Heart right ventricle (tissue), 16 donors: ENCODE measurements at regions not wholly inside any gene's neighbourhood (a gene's known extent, or its start where the extent isn't known, plus 50 kb on each side); places are given as distances from the start of the nearest gene placed in this dataset.

Experiments
- ATAC-seq, 8 donors: fragments of 200-7000 bp; cut with Tn5 transposase; one replicate each; pipeline ENCODE4 v1.9.1; 2020; ENCODE audit warnings: mild to moderate bottlenecking in 8 of 8, moderate library complexity in 8 of 8, moderate number of reproducible peaks in 1 of 8
- DNase-seq, 2 donors: peaks; one replicate each; pipeline ENCODE4 v3.0.0-alpha.2; 2020
- H3K27ac ChIP-seq, 10 donors: fragments of 200-600 bp; sonication (generic) in 2 of 10; one replicate each; pipeline versions ENCODE4 v1.5.0 to v1.8.0; 2020 to 2022; ENCODE audit warnings: mild to moderate bottlenecking in 3 of 10
- H3K27me3 ChIP-seq, 7 donors: fragments of 200-600 bp; one replicate each; pipeline ENCODE4 v1.8.0; 2021 to 2022; ENCODE audit warnings: mild to moderate bottlenecking in 2 of 7
- H3K36me3 ChIP-seq, 9 donors: fragments of 200-600 bp; sonication (generic) in 1 of 9; one replicate each; pipeline versions ENCODE4 v1.5.0 to v1.8.0; 2020 to 2022; ENCODE audit warnings: mild to moderate bottlenecking in 2 of 9
- H3K4me1 ChIP-seq, 9 donors: fragments of 200-600 bp; sonication (generic) in 1 of 9; one replicate each; pipeline versions ENCODE4 v1.5.0 to v1.8.0; 2020 to 2022; ENCODE audit warnings: mild to moderate bottlenecking in 4 of 9
- H3K4me3 ChIP-seq, 10 donors: fragments of 200-600 bp; sonication (generic) in 2 of 10; one replicate each; pipeline versions ENCODE4 v1.5.0 to v1.8.0; 2020 to 2022; ENCODE audit warnings: mild to moderate bottlenecking in 7 of 10, moderate library complexity in 2 of 10
- H3K9me3 ChIP-seq, 11 donors: fragments of 200-600 bp in 10 of 11; sonication (generic) in 2 of 11; one replicate each; pipeline versions ENCODE4 v1.5.0 to v1.8.0; 2013 to 2022; ENCODE audit warnings: mild to moderate bottlenecking in 2 of 11, control low read depth in 1 of 11, moderate library complexity in 1 of 11
- CTCF ChIP-seq, 9 donors: fragments of 200-600 bp; sonication (generic) in 2 of 9; IDR thresholded peaks; one replicate each; pipeline versions ENCODE4 v1.5.0 to v1.8.0; 2021 to 2022; ENCODE audit warnings: antibody characterized with exemption in 9 of 9, mild to moderate bottlenecking in 5 of 9, moderate library complexity in 1 of 9
- WGBS, 2 donors: extraction: QIAGEN DNeasy Blood & Tissue Kit; methylation state at CpG; one replicate each; pipeline ENCODE4 v1.1.7; 2013; ENCODE audit warnings: inconsistent platforms in 1 of 2; 5-methylcytosine and 5-hydroxymethylcytosine counted together
- intact Hi-C, 10 donors: fragments of 100-400 bp; cut with DNase I; formaldehyde crosslinking; loops; one replicate each; pipeline versions ENCODE4 v1.11.1 to v1.14.2; 2022
- donor health status: Arrhythmogenic right ventricular cardiomyopathy.
- donor health status: ischemic (EF 13 %, LVEDD 7.1; RV severe dilation, severe dysfunction).
- donor health status: healthy with polysubstance abuse.
- donor health status: DM: no; HTN: yes; CAD: no.
- donor health status: DM: no; HTN: no; CAD: no.
- donor health status: ischemic (EF 25% LVEDD 6.9; RV normal size, moderate dysfunction).
- donor health status: ischemic (EF 25% LVEDD 5.7; RV mildly dilated, moderate dysfunction).
- donor health status: healthy.
- donor health status: DM: yes; HTN: yes; CAD: no.
- donor health status: Ischemic cardiomyopathy.
- donor health status: ischemic (EF 35%, LVEDD 5.7; RV mildly dilated, moderate dysfunction).
- donor health status: nonischemic (EF 11% LVEDD 7.7; RV severe dilation, severe dysfunction).
- donor health status: DM: yes; HTN: yes; CAD: no.
- donor health status: PGD.
- donor health status: ischemic (EF 29% LVEDD 5.4; RV normal size, mild dysfunction).
- donor health status: nonischemic (EF 23%, LVEDD 6.1; RV moderate dilation, normal function).

- Histone ChIP-seq H3K27ac (no peak overlapping the region), H3K4me3 (no peak overlapping the region), H3K36me3 (no peaks in the 10 kb centered on the region), H3K4me1 (no peaks in the 10 kb centered on the region), H3K9me3 (no peaks in the 10 kb centered on the region), H3K27me3 (peaks cover 0 to 26% (median 0%) of the 10 kb centered on the region in 7 donors)
- no peak for DNase-seq
- no peak for TF ChIP-seq CTCF (IDR thresholded peaks at IDR 0.05)
- intact Hi-C loops, result no loop called here
- no peak for ATAC-seq
Observed at GRCh38 chr3:27826448-27826847, 104.3 kb upstream of the EOMES start.

DNA sequence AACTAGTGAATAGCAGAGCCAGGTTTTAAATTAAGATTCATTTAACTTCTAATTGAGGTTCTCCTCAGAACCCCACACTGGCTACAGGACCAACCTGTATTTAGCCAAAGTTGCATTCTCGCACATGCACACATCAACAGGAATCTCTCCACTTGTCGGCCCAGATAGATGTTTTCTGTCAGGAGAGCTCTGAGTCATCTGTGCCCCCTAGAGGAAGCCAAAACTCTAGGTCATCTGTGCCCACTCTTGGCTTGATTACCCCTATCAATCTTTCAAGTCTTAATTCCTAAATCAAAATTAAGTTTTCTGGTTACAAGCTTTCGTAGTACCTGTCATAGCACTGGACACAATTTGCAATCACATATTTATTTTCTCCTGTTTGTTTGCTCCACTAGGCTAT lies 104.9 kb upstream of the EOMES start:
- H3K9me3 ChIP-seq, result peaks cover 0 to 4% (median 0%) of the 10 kb centered on the region in 11 donors
- WGBS, 2 donors, result 53 to 60% methylated on average over 3 of the region's 3 CpGs
- no peaks in the 10 kb centered on the region for H3K36me3 ChIP-seq
- H3K4me1 ChIP-seq, result no peaks in the 10 kb centered on the region
- H3K27ac ChIP-seq, result no peak overlapping the region
- intact Hi-C loops, result no loop called here
- DNase-seq (no peak), ATAC-seq (no peak)
- no peak for TF ChIP-seq CTCF (IDR thresholded peaks at IDR 0.05)
- H3K27me3 ChIP-seq, result peaks cover 0 to 26% (median 0%) of the 10 kb centered on the region in 7 donors
- H3K4me3 ChIP-seq, result no peak overlapping the region

DNA sequence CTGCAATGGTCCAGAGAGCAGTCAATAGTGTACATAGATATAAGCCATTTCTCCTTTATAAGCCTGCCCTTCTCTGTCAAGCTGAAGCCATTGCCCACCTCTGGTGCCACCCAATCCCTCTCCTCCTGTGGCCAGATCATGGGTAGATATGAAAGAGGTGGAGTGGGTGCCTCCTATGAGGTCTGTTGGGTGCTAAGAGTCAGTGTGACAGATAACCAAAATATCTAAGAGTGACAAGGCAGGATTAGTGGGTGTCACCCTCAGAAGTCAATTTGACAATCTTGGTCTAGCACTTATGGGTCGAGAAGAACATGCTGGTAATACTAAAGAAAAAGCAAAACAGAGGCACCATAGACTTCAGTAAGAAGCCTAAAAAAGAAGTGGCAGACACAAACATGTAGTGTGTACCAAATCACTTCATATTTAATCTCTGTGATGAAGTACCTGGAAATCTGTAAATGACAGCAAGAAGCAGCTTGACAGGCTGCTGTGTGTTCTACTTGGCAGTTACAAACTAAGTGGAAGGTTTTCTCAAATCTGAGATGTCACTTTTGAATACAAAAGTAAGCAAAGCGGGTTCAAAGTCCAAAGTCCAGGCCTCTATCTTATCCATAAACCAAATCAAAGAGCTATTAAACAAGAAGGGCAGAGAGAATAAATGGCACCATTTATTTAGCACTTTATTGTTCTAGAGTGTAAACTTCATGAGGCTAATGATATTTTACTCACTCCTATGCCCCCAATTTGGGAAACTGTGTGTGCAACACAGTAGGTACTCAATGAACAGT lies 118.9 kb upstream of the EOMES start:
- intact Hi-C loops, result no loop called here
- H3K27me3 ChIP-seq, result no peaks in the 10 kb centered on the region
- no peaks in the 10 kb centered on the region for H3K4me1 ChIP-seq
- 62 to 68% methylated on average over 2 of the region's 2 CpGs for WGBS, 2 donors
- DNase-seq (no peak), ATAC-seq (no peak)
- H3K4me3 ChIP-seq, result no peak overlapping the region
- no peaks in the 10 kb centered on the region for H3K36me3 ChIP-seq
- H3K9me3 ChIP-seq, result peaks cover 0 to 3% (median 0%) of the 10 kb centered on the region in 11 donors
- H3K27ac ChIP-seq, result no peak overlapping the region
- TF ChIP-seq CTCF (IDR thresholded peaks at IDR 0.05), result no peak

DNA sequence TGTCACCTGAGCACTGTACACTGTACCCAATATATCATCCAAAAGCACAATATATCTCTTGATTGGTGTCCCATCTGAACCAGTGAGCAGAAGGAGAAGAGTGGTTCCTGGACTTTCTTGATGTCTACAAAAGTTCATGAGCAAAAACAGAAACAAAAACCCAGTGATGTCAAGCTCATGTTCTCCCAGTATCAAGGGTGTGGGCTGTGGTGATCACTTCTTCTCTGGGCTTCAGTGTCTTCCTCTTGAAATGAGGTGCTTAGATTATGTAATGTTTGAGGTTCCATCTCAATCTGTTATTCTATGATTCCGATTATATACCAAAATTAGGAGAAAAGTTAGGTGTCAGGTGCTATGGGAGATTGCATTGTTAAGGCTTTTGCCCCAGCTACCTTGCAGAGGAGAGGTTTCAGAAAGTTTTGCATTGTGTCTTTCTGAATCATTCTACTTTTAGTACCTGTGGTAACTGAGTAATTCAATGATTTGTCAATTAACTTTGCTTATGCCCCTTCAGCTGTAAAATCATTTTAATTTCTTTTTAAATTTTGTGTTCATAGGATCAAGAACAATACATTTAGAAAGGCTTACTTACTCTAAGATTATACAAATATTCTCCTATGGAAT lies 122.0 kb upstream of the EOMES start:
- TF ChIP-seq CTCF (IDR thresholded peaks at IDR 0.05), result no peak
- DNase-seq (no peak), ATAC-seq (no peak)
- Histone ChIP-seq H3K27me3 (peaks cover 0 to 4% (median 0%) of the 10 kb centered on the region in 7 donors), H3K4me3 (no peak overlapping the region), H3K36me3 (no peaks in the 10 kb centered on the region), H3K27ac (no peak overlapping the region), H3K9me3 (no peaks in the 10 kb centered on the region), H3K4me1 (no peaks in the 10 kb centered on the region)
- intact Hi-C loops, result no loop called here
- WGBS, 2 donors, result 73 to 74% methylated on average over 1 of the region's 1 CpG
